Dendritic cell treated with granulocyte-macrophage colony-stimulating factor and Interleukin-4, amounts not matched to agents 40 ng/mL and 50 ng/mL, for 4 days (primary cell): ENCODE measurements at regions not wholly inside any gene's neighbourhood (a gene's known extent, or its start where the extent isn't known, plus 50 kb on each side); places are given as distances from the start of the nearest gene placed in this dataset.

Source experiments
- H3K27ac Mint-ChIP-seq: one replicate; pipeline ENCODE4 v1.8.0; 2022; ENCODE audit warnings: mild to moderate bottlenecking, mixed read lengths
- H3K27me3 Mint-ChIP-seq: one replicate; pipeline ENCODE4 v1.8.0; 2022; ENCODE audit warnings: mild to moderate bottlenecking, mixed read lengths
- H3K36me3 Mint-ChIP-seq: one replicate; pipeline ENCODE4 v1.8.0; 2022; ENCODE audit warnings: low read depth, mixed read lengths
- H3K4me1 Mint-ChIP-seq: one replicate; pipeline ENCODE4 v1.8.0; 2022; ENCODE audit warnings: low read depth, mixed read lengths
- H3K4me3 Mint-ChIP-seq: one replicate; pipeline ENCODE4 v1.8.0; 2022; ENCODE audit warnings: mild to moderate bottlenecking, moderate library complexity, mixed read lengths
- H3K9me3 Mint-ChIP-seq: one replicate; pipeline ENCODE4 v1.8.0; 2022; ENCODE audit warnings: mixed read lengths
- intact Hi-C: fragments of 100-400 bp; cut with micrococcal nuclease; formaldehyde crosslinking; loops from one replicate; pipeline ENCODE4 v1.15.0; 2022

DNA sequence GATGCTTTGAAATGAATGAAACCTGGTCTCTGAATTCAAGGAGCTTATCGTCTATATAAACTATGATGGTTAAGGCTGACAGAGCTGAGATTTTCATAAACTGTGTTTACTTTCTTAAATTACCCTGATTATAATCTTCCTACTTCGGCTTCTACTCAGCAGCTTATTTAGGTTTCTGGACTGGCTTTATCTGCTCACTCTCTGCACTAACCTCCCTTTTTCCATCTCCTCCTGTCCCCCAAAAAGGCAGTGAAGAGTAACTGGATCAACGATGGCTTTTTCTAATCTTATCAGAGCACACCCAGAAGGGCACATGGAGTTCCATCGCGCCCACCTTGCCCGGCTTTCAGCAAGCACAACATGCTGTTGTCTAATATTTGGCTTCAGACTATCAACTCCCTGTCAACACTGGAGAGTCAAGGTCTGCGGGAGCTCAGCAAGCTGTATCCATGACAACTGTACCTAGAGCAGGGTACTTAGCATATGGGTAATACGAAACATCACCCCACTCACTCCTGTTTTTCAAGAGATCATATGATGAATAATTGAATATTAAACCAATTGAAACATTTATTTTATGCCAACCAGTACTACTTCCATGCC lies 417.3 kb downstream of the GABRB3 start:
- intact Hi-C loops = no loop called here
- H3K4me1 Mint-ChIP-seq = no peaks in the 10 kb centered on the region

DNA sequence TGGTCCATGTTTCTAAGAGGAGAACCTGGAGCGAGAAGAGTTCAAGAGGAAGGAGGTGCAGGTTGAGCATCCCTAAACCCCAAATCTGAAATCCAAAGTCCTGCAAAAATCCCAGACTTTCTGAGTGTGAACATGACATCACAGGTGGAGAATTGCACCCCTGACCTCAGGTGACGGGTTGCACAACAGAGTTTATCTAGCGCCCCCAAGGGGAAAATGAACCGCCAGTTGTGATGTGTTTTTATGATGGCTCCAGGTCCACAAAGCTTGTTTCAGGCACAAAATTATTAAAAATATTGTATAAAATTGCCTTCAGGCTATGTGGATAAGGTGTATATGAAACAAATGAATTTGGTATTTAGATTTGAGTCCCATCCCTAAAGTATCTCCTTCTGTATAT lies 420.0 kb downstream of the GABRB3 start:
- intact Hi-C loops = no loop called here
- H3K4me1 Mint-ChIP-seq = no peaks in the 10 kb centered on the region
- H3K27me3 Mint-ChIP-seq = no peaks in the 10 kb centered on the region
- H3K36me3 Mint-ChIP-seq = no peaks in the 10 kb centered on the region
- H3K4me3 Mint-ChIP-seq = no peak overlapping the region
- peaks cover 21% of the 10 kb centered on the region for H3K9me3 Mint-ChIP-seq
- H3K27ac Mint-ChIP-seq = no peak overlapping the region

More for the DNA sequence above, 417.3 kb downstream of the GABRB3 start:
- H3K4me3 Mint-ChIP-seq = no peak overlapping the region
- H3K27me3 Mint-ChIP-seq = no peaks in the 10 kb centered on the region
- peaks cover 17% of the 10 kb centered on the region for H3K9me3 Mint-ChIP-seq
- H3K27ac Mint-ChIP-seq = no peak overlapping the region
- H3K36me3 Mint-ChIP-seq = no peaks in the 10 kb centered on the region

DNA sequence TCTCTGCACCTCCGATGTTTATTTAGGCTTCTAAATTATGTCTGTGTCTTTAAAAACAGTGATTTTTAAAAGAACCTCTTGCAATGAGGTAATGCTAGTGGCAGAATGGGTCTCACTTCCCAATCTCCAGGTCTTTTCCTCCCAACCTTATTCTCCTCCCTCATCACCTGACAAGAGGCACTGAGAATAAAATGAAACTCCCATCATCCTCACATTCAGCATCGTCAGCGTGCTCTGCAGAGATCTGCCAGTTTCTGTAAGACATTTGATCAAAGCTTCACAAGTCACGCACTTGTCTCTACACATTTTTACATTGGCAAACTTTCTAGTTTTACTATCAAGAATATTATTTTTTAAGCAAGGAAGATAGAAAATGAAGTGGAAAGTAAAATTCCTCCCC lies 420.5 kb downstream of the GABRB3 start:
- intact Hi-C loops = no loop called here
- H3K4me3 Mint-ChIP-seq = no peak overlapping the region
- no peak overlapping the region for H3K27ac Mint-ChIP-seq
- no peaks in the 10 kb centered on the region for H3K4me1 Mint-ChIP-seq
- no peaks in the 10 kb centered on the region for H3K27me3 Mint-ChIP-seq
- no peaks in the 10 kb centered on the region for H3K36me3 Mint-ChIP-seq
- H3K9me3 Mint-ChIP-seq = peaks cover 26% of the 10 kb centered on the region

- no peaks in the 10 kb centered on the region for H3K27me3 Mint-ChIP-seq
- H3K27ac Mint-ChIP-seq = no peak overlapping the region
- H3K9me3 Mint-ChIP-seq = peaks cover 17% of the 10 kb centered on the region
- H3K4me1 Mint-ChIP-seq = no peaks in the 10 kb centered on the region
- no peak overlapping the region for H3K4me3 Mint-ChIP-seq
- intact Hi-C loops = no loop called here
- no peaks in the 10 kb centered on the region for H3K36me3 Mint-ChIP-seq
Measured at GRCh38 chr15:26325495-26325894, 447.4 kb downstream of the GABRB3 start.

DNA sequence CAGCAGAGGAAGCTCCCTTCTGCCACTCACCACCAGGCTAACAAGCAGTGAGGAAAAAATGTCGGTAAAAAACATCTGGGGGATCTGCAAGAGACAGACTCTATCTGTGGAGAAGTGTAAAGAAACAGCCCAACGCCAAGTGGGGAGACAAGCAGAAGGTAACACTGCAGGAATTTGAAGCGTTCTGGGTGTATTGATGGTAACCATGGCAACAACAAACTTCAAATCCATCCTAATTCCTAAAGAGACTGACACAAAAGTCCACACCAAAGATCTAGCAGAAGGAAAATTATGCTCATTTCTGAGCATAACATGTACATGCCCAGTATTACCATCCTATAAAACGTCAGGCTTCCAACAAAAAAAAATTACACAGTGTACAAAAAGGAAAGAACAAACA lies 449.3 kb downstream of the GABRB3 start:
- Mint-ChIP-seq H3K4me3 (no peak overlapping the region), H3K4me1 (no peaks in the 10 kb centered on the region), H3K27me3 (no peaks in the 10 kb centered on the region), H3K36me3 (no peaks in the 10 kb centered on the region), H3K27ac (no peak overlapping the region), H3K9me3 (peaks cover 32% of the 10 kb centered on the region)
- intact Hi-C loops = no loop called here

- H3K4me1 Mint-ChIP-seq = no peaks in the 10 kb centered on the region
- H3K4me3 Mint-ChIP-seq = no peak overlapping the region
- intact Hi-C loops = no loop called here
- peaks cover 49% of the 10 kb centered on the region for H3K9me3 Mint-ChIP-seq
- H3K36me3 Mint-ChIP-seq = no peaks in the 10 kb centered on the region
- no peak overlapping the region for H3K27ac Mint-ChIP-seq
- no peaks in the 10 kb centered on the region for H3K27me3 Mint-ChIP-seq
Measured at GRCh38 chr15:26318689-26319088, 454.2 kb downstream of the GABRB3 start.

DNA sequence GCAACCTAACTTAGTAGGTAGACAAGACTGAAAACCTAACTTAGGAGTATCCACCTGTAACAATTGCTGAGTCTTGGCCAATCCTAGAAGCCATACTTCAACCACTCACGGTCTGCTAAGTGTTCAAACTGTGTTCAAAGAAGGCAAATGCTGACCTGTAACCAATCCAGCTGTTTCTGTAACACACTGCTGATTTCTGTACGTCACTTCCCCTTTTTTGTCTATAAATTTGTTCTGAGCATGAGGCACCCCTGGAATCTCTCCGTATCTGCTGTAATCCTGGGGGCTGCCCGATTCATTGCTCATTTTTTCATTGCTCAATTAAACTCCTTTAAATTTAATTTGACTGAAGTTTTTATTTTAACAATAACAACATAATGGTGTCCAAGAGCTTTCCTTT lies 451.4 kb upstream of the ATP10A start:
- H3K27me3 Mint-ChIP-seq = no peaks in the 10 kb centered on the region
- H3K27ac Mint-ChIP-seq = no peak overlapping the region
- no peaks in the 10 kb centered on the region for H3K36me3 Mint-ChIP-seq
- H3K4me3 Mint-ChIP-seq = no peak overlapping the region
- peaks cover 75% of the 10 kb centered on the region for H3K9me3 Mint-ChIP-seq
- intact Hi-C loops = no loop called here
- H3K4me1 Mint-ChIP-seq = no peaks in the 10 kb centered on the region

- H3K4me1 Mint-ChIP-seq = no peaks in the 10 kb centered on the region
- no peaks in the 10 kb centered on the region for H3K27me3 Mint-ChIP-seq
- intact Hi-C loops = no loop called here
- no peaks in the 10 kb centered on the region for H3K36me3 Mint-ChIP-seq
- H3K9me3 Mint-ChIP-seq = peaks cover 74% of the 10 kb centered on the region
- no peak overlapping the region for H3K27ac Mint-ChIP-seq
- no peak overlapping the region for H3K4me3 Mint-ChIP-seq
Measured at GRCh38 chr15:26311710-26312236, 448.6 kb upstream of the ATP10A start.

- intact Hi-C loops = no loop called here
- Mint-ChIP-seq H3K27me3 (no peaks in the 10 kb centered on the region), H3K4me1 (no peaks in the 10 kb centered on the region), H3K27ac (no peak overlapping the region), H3K36me3 (no peaks in the 10 kb centered on the region), H3K9me3 (peaks cover 27% of the 10 kb centered on the region), H3K4me3 (no peak overlapping the region)
Measured at GRCh38 chr15:26298659-26299170, 435.6 kb upstream of the ATP10A start.

DNA sequence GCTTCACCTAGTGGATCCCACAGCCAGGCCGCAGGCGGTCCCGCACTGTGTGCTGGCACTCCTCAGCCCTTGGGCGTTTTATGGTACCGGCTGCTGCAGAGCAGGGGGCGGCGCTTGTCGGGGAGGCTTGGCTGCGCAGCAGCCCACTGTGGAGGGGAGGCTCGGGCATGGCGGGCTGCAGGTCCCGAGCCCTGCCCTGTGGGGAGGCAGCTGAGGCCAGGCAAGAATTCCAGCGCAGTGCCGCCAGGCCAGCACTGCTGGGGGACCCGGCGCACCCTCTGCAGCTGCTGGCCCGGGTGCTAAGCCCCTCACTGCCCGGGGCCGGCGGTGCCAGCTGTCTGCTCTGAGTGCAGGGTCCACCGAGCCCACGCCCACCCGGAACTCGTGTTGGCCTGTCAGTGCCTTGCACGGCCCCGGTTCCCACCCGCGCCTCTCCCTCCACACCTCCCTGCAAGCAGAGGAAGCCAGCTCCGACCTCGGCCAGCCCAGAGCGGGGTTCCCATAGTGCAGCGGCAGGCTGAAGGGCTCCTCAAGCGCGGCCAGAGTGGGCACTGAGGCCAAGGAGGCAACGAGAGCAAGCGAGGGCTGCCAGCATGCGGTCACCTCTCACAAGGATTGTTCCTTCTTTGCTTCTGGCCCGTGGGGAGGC lies 435.0 kb upstream of the ATP10A start:
- Mint-ChIP-seq H3K4me3 (no peak overlapping the region), H3K9me3 (peaks cover 31% of the 10 kb centered on the region), H3K27me3 (no peaks in the 10 kb centered on the region), H3K27ac (no peak overlapping the region), H3K36me3 (no peaks in the 10 kb centered on the region), H3K4me1 (no peaks in the 10 kb centered on the region)
- intact Hi-C loops = no loop called here

- H3K4me3 Mint-ChIP-seq = no peak overlapping the region
- intact Hi-C loops = no loop called here
- H3K4me1 Mint-ChIP-seq = no peaks in the 10 kb centered on the region
- H3K27me3 Mint-ChIP-seq = no peaks in the 10 kb centered on the region
- peaks cover 33% of the 10 kb centered on the region for H3K9me3 Mint-ChIP-seq
- no peaks in the 10 kb centered on the region for H3K36me3 Mint-ChIP-seq
- no peak overlapping the region for H3K27ac Mint-ChIP-seq
Measured at GRCh38 chr15:26295336-26296085, 432.4 kb upstream of the ATP10A start.

DNA sequence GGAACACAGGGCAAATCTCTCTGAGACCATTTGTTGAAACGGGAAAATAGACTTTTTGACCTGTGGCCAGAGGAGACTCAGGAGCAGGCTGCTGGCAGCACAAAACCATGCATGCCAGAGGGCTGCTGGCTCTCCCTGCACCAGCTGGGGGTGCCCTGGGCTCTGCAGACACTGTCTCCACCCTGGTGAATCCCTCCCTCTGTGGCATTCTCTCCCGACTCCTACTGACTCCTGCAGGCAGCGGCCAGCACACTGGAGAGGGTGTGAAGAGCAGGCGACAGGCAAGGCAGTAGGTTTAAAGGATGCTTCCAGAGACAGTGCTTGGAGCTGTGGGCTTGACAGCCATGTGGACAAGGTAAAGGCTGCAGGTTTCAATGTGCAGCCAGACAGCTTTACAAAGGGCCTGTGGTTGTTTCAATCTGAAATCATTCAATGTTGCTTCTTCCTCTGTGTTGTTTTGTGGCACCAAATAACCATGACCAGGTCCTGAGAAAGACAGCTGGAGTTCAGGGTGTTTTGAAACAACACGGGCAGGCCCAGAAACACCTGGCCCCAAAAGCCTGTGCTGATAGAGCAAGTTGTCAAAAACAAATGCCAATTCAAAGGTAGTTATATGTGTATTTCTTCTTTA lies 431.0 kb upstream of the ATP10A start:
- Mint-ChIP-seq H3K4me3 (no peak overlapping the region), H3K4me1 (no peaks in the 10 kb centered on the region), H3K27me3 (no peaks in the 10 kb centered on the region), H3K27ac (no peak overlapping the region), H3K36me3 (no peaks in the 10 kb centered on the region), H3K9me3 (peaks cover 35% of the 10 kb centered on the region)
- intact Hi-C loops = no loop called here

DNA sequence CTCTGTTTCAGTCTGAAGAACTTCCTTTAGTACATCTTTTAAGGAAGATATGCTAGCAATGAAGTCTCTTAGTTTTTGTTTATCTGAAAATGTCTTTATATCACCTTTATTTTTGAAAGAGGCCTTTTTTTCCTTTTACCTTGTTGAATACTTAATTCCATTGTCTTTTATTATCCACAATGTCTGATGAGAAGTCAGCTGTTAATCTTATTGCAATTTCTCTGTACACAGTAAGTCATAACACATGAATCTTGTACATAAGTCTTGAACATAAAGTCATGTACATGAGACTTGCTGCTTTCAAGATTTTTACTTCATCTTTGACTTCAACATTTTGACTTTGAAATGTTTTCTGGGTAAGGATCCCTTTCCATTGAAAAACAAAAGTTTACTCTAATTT lies 424.3 kb upstream of the ATP10A start:
- intact Hi-C loops = no loop called here
- Mint-ChIP-seq H3K4me1 (no peaks in the 10 kb centered on the region), H3K36me3 (no peaks in the 10 kb centered on the region), H3K4me3 (no peak overlapping the region), H3K27ac (no peak overlapping the region), H3K27me3 (no peaks in the 10 kb centered on the region), H3K9me3 (peaks cover 67% of the 10 kb centered on the region)

DNA sequence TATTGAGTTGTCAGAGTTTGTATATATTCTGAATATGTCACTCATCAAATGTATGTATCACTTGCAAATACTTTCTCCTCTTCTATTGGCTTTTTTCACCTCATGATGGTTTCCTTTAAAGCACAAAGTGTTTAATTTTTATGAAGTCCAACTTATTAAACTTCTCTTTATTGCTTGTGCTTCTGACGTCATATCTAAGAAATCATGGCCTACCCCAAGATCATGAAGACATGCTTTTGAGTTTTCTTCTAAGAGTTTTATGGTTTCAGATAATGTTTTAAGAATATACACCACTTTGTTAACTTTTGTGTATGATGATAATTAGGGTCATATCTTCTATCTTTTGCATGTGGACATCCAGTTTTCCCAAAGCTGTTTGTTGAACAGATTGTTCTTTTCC lies 417.2 kb upstream of the ATP10A start:
- H3K27ac Mint-ChIP-seq = no peak overlapping the region
- H3K4me3 Mint-ChIP-seq = no peak overlapping the region
- no peaks in the 10 kb centered on the region for H3K4me1 Mint-ChIP-seq
- intact Hi-C loops = no loop called here
- no peaks in the 10 kb centered on the region for H3K36me3 Mint-ChIP-seq
- H3K27me3 Mint-ChIP-seq = no peaks in the 10 kb centered on the region
- peaks cover 31% of the 10 kb centered on the region for H3K9me3 Mint-ChIP-seq
